Neural cell (in vitro differentiated cells): ENCODE measurements at regions not wholly inside any gene's neighbourhood (a gene's known extent, or its start where the extent isn't known, plus 50 kb on each side); places are given as distances from the start of the nearest gene placed in this dataset.

Experiments
- H2AFZ ChIP-seq: fragments of 200-600, 300-800 bp; sonication (generic), shearing (Covaris generic); 2 replicates; pipeline ENCODE4 v1.6.0; 2014; ENCODE audit warnings: low read depth, mild to moderate bottlenecking, antibody characterized with exemption, low read length, moderate library complexity
- H3F3A ChIP-seq: fragments of 200-600 bp; shearing (Covaris generic); 2 replicates; pipeline ENCODE4 v1.6.1; 2016; ENCODE audit warnings: mild to moderate bottlenecking, moderate library complexity, mixed read lengths, antibody characterized with exemption, low read length; ENCODE audit not compliant: insufficient read depth, poor library complexity, severe bottlenecking
- H3K27ac ChIP-seq: fragments of 200-600, 300-800 bp; sonication (generic), shearing (Covaris generic); 2 replicates; pipeline ENCODE4 v1.5.1; 2014; ENCODE audit warnings: mild to moderate bottlenecking, low read length, moderate library complexity
- H3K27me3 ChIP-seq: fragments of 300-800, 200-600 bp; sonication (generic), shearing (Covaris generic); 2 replicates; pipeline ENCODE4 v1.6.0; 2014; ENCODE audit warnings: mild to moderate bottlenecking, low read depth, low read length, moderate library complexity; ENCODE audit not compliant: insufficient read depth
- H3K36me3 ChIP-seq: fragments of 300-800, 200-600 bp; sonication (generic), shearing (Covaris generic); 2 replicates; pipeline ENCODE4 v1.5.1; 2014; ENCODE audit warnings: mild to moderate bottlenecking, antibody characterized with exemption, low read length, moderate library complexity; ENCODE audit not compliant: insufficient read depth
- H3K4me2 ChIP-seq: fragments of 300-800, 200-600 bp; sonication (generic), shearing (Covaris generic); 2 replicates; pipeline ENCODE4 v1.6.0; 2014; ENCODE audit warnings: mild to moderate bottlenecking, low read length
- H3K4me3 ChIP-seq: fragments of 300-800, 200-600 bp; sonication (generic), shearing (Covaris generic); 2 replicates; pipeline ENCODE4 v1.5.1; 2014; ENCODE audit warnings: mild to moderate bottlenecking, low read length, moderate library complexity
- H3K79me2 ChIP-seq: fragments of 200-600 bp; shearing (Covaris generic); replicated peaks from 2 replicates; pipeline ENCODE4 v1.6.0; 2014; ENCODE audit warnings: mild to moderate bottlenecking, low read length, moderate library complexity; ENCODE audit not compliant: insufficient read depth
- H3K9ac ChIP-seq: fragments of 300-800, 200-600 bp; sonication (generic), shearing (Covaris generic); 2 replicates; pipeline ENCODE4 v1.6.1; 2016; ENCODE audit warnings: mild to moderate bottlenecking, low read length, mixed read lengths
- H3K9me2 ChIP-seq: fragments of 200-600 bp; shearing (Covaris generic); 2 replicates; pipeline ENCODE4 v1.6.1; 2016; ENCODE audit warnings: mild to moderate bottlenecking, low read length, mixed read lengths; ENCODE audit not compliant: insufficient read depth
- H3K9me3 ChIP-seq: fragments of 200-600, 300-800 bp; sonication (generic), shearing (Covaris generic); 2 replicates; pipeline ENCODE4 v1.6.1; 2016; ENCODE audit warnings: mild to moderate bottlenecking, mixed run types, low read length, moderate library complexity, mixed read lengths
- H4K20me1 ChIP-seq: fragments of 200-600 bp; shearing (Covaris generic); 2 replicates; pipeline ENCODE4 v1.6.1; 2016; ENCODE audit warnings: mild to moderate bottlenecking, mixed run types; ENCODE audit not compliant: insufficient read depth
- EP300 ChIP-seq: fragments of 450-650 bp; conservative IDR thresholded peaks from 2 replicates; pipeline ENCODE4 v1.6.1; 2014; ENCODE audit warnings: antibody characterized with exemption, mild to moderate bottlenecking, moderate library complexity; ENCODE audit not compliant: poor library complexity, severe bottlenecking
- EZH2 ChIP-seq: fragments of 200-600, 300-800 bp; shearing (Covaris generic), sonication (generic); IDR thresholded peaks from 2 replicates; pipeline ENCODE4 v1.6.1; 2014; ENCODE audit warnings: antibody characterized with exemption, low read length, borderline replicate concordance, mild to moderate bottlenecking; ENCODE audit not compliant: insufficient read depth, poor library complexity, severe bottlenecking
- MXI1 ChIP-seq: fragments of 450-650 bp; conservative IDR thresholded peaks from 2 replicates; pipeline ENCODE4 v1.6.1; 2014; ENCODE audit warnings: antibody characterized with exemption, mild to moderate bottlenecking; ENCODE audit not compliant: poor library complexity, severe bottlenecking
- POLR2AphosphoS5 ChIP-seq: IDR thresholded peaks from 2 replicates; pipeline ENCODE4 v1.6.1; 2012
- RAD21 ChIP-seq: fragments of 450-650 bp; conservative IDR thresholded peaks from 2 replicates; pipeline ENCODE4 v1.6.1; 2014; ENCODE audit warnings: antibody characterized with exemption, mild to moderate bottlenecking, moderate library complexity
- SMC3 ChIP-seq: fragments of 450-650 bp; conservative IDR thresholded peaks from 2 replicates; pipeline ENCODE4 v1.6.1; 2014; ENCODE audit warnings: antibody characterized with exemption, mild to moderate bottlenecking, moderate library complexity; ENCODE audit not compliant: poor library complexity
- TAF1 ChIP-seq: IDR thresholded peaks from 2 replicates; pipeline ENCODE4 v1.6.1; 2012; ENCODE audit warnings: low read depth
- TF ChIP-seq, protein P1 (sequence below): fragments of 450-650 bp; IDR thresholded peaks from 2 replicates; pipeline ENCODE4 v1.5.1; 2014; ENCODE audit warnings: antibody characterized with exemption, mild to moderate bottlenecking, moderate library complexity; ENCODE audit not compliant: poor library complexity, severe bottlenecking
- TF ChIP-seq, protein P2 (sequence below): IDR thresholded peaks from 2 replicates; pipeline ENCODE4 v1.6.1; 2012; ENCODE audit warnings: borderline replicate concordance

DNA sequence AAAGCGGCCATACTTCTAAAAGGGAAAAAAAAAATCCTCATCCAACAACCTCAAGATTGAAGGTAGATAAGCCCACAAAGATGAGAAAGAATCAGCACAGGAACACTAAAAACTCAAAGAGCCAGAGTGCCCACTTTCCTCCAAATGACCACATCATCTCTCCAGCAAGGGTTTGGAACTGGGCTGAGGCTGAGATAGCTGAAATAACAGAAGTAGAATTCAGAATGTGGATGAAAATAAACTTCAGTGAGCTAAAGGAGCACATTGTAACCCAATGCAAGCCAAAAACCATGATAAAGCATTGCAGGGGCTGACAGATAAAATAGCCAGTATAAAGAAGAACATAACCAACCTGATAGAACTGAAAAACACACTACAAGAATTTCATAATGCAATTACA is 158.7 kb upstream of the UBE2E2 start:
- Histone ChIP-seq H3K9ac (no peak overlapping the region), H3K36me3 (no peaks in the 10 kb centered on the region), H3K4me3 (no peak overlapping the region), H3K4me2 (no peak overlapping the region), H3K9me3 (no peaks in the 10 kb centered on the region), H4K20me1 (no peaks in the 10 kb centered on the region), H3K79me2 (no peaks in the 10 kb centered on the region), H3K27ac (no peak overlapping the region), H3K27me3 (no peaks in the 10 kb centered on the region), H2AFZ (no peak overlapping the region), H3F3A (no peaks in the 10 kb centered on the region), H3K9me2 (no peaks in the 10 kb centered on the region)
- TF ChIP-seq POLR2AphosphoS5 (no peak), TAF1 (no peak), RAD21 (no peak), SMC3 (no peak), EP300 (no peak), MXI1 (no peak), EZH2 (no peak)
- TF ChIP-seq, protein P1, sequence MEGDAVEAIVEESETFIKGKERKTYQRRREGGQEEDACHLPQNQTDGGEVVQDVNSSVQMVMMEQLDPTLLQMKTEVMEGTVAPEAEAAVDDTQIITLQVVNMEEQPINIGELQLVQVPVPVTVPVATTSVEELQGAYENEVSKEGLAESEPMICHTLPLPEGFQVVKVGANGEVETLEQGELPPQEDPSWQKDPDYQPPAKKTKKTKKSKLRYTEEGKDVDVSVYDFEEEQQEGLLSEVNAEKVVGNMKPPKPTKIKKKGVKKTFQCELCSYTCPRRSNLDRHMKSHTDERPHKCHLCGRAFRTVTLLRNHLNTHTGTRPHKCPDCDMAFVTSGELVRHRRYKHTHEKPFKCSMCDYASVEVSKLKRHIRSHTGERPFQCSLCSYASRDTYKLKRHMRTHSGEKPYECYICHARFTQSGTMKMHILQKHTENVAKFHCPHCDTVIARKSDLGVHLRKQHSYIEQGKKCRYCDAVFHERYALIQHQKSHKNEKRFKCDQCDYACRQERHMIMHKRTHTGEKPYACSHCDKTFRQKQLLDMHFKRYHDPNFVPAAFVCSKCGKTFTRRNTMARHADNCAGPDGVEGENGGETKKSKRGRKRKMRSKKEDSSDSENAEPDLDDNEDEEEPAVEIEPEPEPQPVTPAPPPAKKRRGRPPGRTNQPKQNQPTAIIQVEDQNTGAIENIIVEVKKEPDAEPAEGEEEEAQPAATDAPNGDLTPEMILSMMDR = no peak
- TF ChIP-seq, protein P2, sequence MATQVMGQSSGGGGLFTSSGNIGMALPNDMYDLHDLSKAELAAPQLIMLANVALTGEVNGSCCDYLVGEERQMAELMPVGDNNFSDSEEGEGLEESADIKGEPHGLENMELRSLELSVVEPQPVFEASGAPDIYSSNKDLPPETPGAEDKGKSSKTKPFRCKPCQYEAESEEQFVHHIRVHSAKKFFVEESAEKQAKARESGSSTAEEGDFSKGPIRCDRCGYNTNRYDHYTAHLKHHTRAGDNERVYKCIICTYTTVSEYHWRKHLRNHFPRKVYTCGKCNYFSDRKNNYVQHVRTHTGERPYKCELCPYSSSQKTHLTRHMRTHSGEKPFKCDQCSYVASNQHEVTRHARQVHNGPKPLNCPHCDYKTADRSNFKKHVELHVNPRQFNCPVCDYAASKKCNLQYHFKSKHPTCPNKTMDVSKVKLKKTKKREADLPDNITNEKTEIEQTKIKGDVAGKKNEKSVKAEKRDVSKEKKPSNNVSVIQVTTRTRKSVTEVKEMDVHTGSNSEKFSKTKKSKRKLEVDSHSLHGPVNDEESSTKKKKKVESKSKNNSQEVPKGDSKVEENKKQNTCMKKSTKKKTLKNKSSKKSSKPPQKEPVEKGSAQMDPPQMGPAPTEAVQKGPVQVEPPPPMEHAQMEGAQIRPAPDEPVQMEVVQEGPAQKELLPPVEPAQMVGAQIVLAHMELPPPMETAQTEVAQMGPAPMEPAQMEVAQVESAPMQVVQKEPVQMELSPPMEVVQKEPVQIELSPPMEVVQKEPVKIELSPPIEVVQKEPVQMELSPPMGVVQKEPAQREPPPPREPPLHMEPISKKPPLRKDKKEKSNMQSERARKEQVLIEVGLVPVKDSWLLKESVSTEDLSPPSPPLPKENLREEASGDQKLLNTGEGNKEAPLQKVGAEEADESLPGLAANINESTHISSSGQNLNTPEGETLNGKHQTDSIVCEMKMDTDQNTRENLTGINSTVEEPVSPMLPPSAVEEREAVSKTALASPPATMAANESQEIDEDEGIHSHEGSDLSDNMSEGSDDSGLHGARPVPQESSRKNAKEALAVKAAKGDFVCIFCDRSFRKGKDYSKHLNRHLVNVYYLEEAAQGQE = no peak

DNA sequence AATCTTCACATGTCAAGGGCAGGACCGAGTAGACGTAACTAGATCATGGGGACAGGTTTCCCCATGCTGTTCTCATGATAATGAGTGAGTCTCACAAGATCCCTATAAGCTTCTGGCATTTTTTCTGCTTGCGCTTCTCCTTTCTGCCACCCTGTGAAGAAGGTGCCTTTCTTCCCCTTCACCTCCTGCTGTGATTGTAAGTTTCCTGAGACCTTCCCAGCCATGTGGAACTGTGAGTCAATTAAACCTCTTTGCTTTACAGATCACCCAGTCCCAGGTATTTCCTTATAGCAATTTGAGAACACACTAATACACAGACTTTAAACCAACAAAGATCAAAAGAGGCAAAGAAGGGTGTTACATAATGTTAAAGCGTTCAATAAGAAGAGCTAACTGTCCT is 156.6 kb upstream of the UBE2E2 start:
- Histone ChIP-seq H3K79me2 (no peaks in the 10 kb centered on the region), H3K4me3 (no peak overlapping the region), H3K36me3 (no peaks in the 10 kb centered on the region), H4K20me1 (no peaks in the 10 kb centered on the region), H3K27ac (no peak overlapping the region), H3K4me2 (no peak overlapping the region), H3K27me3 (no peaks in the 10 kb centered on the region), H3F3A (no peaks in the 10 kb centered on the region), H3K9me3 (no peaks in the 10 kb centered on the region), H2AFZ (no peak overlapping the region), H3K9ac (no peak overlapping the region), H3K9me2 (no peaks in the 10 kb centered on the region)
- no peak for TF ChIP-seq MXI1
- TF ChIP-seq EP300 = no peak
- TF ChIP-seq POLR2AphosphoS5 = no peak
- no peak for TF ChIP-seq EZH2
